NCI-H82 treated with DMSO at 0.1 percent for 48 hours (cell line): ENCODE measurements at regions not wholly inside any gene's neighbourhood (a gene's known extent, or its start where the extent isn't known, plus 50 kb on each side); places are given as distances from the start of the nearest gene placed in this dataset.

Experiments used
- DNase-seq: peaks from one replicate; lab custom pipeline; 2025; ENCODE audit not compliant: unreplicated experiment; lab: John Stamatoyannopoulos, UW

DNA sequence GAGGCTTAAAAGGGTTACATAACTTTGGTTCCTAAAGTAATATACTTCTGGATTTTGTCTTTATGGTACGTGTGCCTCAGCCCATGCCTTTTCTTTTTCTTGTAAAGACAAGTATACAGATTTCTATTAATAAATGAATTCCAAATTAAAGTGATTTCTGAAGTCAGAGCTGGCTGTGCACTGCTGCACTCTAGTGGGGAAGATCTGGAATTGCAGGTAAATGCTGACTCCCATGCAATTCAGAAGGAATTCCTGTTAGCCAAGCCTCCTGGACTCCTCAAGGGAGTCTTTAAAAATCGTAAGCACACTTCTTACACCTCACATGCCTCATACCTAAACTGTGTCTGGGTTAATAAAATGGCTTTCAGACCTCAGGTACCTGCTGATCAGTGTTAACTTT, 118.4 kb upstream of the SLC7A1 start:
- no peak for DNase-seq

GRCh38 chr13:29711776-29712175, 116.3 kb upstream of the SLC7A1 start:
- no peak for DNase-seq

DNA sequence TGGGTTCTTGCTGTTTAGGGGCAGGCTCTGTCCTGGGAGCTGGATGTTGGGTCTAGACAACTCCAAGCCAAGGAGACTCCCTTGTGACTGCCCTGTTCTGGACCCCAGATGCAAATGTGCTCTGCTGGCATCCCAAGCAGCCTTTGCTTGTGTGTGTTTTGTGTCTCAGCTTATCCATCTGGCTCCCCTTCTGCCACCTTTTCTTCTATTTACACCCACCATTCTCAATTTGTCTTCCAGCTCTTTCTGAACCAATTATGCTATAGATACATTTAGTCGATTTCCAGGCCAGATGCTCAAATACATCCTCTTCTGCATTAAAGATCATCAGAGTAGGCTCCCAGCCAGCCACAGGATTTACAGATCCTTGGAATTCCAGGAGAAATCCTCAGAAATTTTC, 115.0 kb upstream of the SLC7A1 start:
- peak; percentile 11 for DNase-seq

- no peak for DNase-seq
These were observed 114.0 kb upstream of the SLC7A1 start for GRCh38 chr13:29709407-29710069.

DNA sequence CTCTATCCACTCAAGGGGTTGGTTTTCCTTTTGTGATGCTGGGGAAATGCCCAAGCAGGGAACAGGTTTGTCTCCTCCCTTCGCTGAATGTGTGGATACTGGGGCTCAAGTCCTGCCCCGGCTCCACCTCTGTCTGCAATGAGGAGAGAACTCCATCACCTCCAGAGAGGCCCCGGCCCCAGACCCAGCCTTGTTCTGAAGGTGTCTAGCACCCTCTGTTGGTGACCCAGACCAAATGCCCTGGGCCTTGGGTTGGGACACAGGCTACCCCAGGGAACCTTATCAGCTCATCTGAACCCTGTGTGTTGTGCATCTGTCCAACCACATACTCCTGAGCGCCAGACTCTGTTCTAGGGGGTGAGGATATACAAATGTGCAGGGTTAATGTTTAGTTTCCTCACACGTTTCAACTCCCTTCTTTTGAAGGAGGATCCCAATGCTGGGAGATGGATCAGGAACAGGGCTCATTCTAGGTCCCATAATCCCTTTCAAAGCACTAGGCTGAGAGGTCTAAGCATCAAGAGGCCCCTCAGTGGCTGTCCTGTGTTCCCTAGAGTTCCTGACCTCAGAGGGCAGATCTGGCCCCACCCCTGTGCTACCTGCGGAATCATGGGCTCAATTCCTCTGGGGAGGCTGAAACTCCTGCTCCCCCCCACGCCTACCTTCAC, 112.5 kb upstream of the SLC7A1 start:
- DNase-seq = no peak

DNA sequence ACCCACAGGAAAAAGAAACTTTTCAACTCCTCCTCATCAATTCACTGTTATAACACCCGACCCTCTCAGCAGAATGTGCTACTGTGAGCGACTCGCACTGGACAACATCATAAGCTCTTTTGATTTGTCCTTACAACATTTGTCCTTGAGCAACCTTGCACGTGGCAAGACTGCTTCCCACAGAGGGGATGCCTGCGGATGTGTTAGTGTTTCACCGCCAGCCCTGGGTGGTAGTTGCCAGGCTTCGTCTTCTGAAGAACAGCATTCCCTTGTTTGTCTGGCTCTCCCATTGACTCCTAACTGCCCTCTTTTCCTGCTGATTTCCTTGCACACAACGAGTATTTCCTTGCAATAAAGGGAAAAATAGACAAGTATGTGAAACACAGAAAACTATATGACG, 111.4 kb upstream of the SLC7A1 start:
- DNase-seq = no peak

DNA sequence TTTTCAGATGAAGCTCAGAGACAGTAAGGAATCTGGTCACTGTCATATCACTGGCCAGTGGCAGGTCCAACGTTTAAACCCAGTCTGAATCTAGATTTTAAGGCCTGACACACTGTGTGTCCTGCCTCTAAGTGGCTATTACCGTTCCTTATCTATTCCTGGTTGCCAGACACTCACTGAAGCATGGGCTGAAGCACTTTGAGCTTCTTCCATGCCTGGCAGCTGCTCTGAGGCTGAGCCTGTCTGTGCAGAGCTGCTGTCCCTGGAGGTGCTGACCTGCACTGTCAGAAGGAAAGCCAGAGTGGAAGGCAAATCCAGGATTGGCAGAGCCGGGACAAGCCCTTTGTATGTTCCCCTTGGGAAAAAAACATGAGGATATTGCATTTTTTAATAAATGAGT, 109.2 kb upstream of the SLC7A1 start:
- no peak for DNase-seq

DNA sequence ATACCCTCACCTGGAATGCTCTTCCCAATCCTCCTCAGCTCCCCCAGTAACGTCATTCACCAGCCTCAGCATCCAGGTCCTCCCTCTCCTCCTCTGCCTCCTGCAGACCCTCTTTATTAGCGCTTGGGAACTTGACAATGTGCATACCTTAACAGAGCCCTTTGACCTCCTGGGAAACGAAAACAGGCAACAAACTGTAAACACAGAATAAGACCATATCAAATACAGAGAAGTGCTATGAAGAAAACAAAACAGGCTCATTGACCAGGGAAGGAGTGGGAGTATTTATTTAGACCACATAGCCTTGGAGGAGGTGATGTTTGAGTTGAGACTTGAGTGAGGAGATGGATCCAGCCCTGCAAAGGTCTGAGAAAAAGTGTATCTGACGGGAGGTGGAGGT, 107.9 kb upstream of the SLC7A1 start:
- DNase-seq = no peak

DNA sequence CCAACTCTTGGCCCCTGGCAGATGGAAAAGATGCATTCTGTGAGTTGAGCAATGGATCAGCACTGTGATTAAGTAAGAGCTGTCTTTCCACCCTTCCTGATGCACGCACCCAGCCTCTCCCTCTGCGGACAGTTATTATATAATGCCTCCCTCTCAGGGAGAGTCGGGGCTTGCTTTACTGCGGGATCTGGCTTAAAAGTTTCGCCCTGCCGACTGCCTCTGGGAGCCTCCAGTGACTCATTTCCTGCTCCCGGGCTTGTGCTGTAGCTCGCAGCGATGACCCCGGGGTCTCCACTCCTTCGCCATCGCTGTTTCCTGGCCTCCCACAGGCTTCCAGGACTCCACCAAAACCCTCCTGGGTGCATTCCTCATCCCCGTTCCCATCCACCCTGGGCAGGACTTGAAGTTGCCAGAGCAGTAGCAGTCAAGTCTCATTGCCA, 107.4 kb upstream of the SLC7A1 start:
- DNase-seq = no peak

DNA sequence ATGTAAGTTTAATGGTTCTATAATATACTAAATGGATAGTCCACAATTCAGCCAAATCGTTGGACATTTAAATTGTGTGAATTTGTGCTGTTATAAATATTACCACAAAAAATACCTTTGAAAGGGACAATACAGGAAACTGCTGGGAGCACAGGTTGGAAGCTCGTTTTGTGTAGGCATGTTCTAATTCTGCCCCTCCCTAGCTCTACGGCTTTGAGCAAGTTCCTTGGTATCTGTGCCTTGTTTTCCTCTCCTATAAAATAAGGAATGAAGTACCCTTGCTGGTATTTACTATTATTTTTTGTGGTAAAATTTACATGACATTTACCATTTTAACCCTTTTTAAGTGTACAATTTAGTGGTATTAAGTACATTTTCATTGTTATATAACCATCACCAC, 102.6 kb upstream of the SLC7A1 start:
- DNase-seq = no peak

DNA sequence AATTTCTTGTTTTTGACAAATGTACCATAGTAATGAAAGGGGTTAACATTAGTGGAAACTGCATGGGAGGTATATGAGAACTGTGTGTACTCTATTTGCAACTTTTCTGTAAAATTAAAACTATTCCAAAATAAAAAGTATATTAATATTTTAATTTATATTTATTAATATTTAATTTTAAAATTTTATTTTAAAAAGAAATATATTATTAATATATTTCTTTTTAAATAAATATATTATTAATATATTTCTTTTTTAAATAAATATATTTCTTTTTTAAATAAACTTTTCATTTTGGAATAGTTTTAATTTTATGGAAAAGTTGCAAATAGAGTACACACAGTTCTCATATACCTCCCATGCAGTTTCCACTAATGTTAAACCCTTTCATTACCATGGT, 101.1 kb upstream of the SLC7A1 start:
- no peak for DNase-seq

DNA sequence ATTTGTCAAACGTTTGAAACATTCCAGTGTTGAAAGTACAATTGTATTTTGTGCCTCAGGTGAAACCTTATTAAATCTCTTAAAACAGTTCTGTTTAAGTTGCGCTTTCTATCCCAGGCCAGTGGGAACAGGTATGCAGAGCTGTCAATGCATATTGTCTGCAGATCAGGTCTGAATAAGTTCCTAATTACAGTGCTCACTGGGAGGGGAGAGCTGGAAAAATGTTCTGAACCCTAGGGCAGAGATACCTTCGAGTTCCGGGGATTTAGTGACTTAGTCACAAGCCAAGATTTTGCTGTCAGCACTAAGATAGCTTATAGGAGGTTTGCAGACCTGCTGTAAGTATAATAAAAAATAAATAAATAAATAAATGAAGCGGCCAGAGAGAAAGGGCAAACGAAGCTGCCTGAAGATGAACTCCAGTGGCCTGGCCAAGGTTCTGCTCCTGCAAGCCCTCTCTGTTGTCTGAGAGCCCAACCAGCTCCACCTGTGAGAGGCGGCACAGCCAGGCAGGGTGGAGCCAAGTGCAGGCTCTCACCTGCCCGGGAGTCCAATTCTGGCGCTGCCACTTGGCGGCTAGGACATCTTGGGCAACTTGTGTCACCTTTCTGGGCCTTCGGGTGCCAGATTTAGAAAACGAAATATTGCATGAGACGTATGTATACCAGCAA, 97.9 kb upstream of the SLC7A1 start:
- no peak for DNase-seq

DNA sequence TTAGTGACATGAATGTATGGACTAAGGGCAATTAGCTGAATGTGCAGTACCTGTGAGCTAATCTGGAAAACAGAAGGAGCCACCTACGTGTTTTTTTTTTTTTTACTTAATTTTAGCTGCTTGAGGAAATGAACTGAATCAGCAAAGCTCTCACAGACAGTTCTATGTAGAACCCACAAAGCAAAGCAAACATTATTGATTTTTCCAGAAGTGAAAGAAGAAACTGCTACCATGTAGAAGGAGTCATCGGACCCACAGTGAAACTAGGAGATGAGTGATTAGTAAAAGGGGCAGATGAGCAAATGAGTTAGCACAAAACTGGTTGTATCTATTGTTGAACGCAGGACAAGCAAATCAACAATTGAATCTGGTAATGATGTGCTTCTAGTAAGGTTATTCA, 94.1 kb upstream of the SLC7A1 start:
- DNase-seq = no peak

DNA sequence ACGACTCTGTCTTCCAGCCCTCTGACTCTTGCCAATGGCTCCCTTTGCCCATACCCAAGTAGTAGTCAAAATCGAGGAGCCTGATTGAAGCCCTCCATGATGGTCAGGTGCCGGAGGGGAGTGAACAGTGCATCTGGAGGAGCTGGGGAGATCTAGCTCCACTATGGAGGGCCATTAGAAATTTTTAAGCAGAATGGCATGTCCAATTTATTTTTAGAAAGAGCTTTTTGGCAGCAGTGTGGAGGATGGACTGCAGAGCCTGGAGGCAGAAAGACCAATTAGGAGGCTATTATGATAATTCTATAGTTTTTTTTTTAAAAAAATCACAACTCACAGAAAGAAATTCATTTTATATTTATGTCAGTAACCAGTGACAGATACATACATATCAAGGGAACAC, 92.7 kb upstream of the SLC7A1 start:
- no peak for DNase-seq

DNA sequence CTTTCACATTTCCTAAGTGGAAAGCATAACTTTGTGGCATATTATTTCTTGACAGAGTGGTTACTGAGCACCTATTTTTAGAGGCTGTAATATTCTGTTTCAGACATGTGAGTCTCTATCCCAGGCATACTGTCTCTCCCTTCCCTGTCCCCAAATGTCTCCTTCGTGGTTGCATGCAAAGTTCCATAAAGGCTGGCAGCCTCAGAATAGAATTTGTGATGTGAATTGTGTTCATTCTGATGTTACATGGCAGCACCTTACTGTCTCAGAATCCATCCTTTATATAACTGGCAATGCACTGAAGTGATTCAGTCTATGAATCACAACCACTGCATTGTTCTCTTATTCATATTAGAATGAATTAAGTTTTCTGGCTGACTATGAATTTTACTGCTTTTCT, 89.0 kb upstream of the SLC7A1 start:
- DNase-seq = no peak

DNA sequence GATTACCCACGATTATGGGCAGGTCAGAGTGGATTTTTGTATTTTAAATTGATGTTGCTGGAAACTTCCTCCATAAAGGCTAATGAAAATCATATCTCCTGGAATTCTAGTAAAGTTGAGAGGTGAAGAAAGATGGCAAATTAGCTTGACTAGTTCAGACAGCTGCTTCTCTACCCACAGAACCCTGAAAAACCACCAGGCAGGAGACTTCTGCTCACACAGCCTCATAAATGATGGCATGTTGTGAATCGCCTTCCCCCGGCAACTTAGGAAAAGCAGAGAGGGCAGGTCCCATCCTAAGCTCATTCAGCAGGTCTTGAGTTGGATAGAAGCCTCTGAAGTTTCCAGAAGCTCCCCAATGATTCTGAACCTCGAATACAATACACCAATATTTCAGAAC, 87.6 kb upstream of the SLC7A1 start:
- no peak for DNase-seq

DNA sequence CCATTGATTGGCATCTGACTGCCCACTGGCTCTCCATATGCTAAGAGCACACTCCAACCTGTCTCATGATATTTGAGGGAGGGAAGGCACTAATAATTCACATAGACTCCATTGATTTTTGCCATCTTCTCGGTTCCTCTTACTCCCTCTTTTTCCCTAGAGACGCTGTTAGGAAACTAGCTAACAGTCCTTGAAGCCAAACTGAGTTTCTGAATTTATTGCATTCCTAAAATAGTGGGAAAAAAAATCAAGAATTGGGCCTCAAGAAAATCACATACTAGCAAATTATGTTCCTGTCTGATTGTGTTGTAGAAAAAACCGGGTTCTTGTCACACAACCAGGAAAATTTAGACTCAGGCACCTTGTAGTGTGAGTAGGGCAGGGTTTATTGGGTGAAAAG, 86.4 kb upstream of the SLC7A1 start:
- no peak for DNase-seq

DNA sequence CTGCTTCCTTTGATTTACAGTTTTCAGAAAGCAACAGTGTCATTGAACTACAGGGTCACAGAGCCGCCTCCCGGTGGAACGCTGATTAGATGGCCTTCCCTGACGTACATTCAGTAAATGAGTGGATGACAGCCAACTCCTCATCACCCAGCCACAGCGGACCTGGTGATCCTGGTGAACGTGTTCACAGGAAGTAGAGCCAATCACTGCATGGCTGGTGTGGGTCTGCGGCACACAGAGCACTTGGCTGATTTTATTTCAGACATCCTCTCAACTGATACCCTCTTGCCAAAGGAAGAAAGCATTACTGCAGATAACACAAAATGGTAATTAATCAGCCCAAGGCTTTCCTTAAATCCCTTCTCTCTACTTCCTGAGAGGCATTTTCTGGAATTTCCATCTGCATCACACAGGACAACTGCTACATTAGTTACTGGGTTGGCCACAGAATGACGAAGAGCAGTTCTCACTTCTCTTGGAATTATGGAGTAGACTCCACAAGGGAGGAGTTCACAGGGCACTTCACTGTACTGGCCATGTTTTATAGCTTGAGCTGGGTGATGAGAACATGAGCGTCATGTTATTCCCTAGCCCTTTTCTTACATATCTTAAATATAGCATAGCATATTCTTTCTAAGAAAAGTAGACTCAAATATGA, 84.0 kb upstream of the SLC7A1 start:
- no peak for DNase-seq

DNA sequence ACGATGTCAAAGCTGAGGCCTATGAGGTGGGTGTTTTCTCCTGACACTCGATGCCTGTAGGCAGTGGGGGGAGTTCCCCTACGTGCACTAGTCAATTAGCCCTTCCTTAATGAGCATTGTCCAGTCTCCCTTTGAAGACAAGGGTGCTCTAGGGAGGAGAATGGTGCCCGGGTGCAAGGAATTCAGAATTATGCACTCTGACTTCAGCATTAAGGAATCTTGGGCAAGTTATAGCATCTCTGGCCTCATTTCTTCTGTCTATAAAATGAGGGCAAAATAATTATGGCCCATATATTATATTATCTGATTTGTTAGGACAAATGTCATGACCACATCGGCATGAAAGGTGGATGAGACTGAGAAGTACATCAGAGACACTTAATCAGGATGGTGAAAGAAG, 82.1 kb upstream of the SLC7A1 start:
- DNase-seq = no peak

DNA sequence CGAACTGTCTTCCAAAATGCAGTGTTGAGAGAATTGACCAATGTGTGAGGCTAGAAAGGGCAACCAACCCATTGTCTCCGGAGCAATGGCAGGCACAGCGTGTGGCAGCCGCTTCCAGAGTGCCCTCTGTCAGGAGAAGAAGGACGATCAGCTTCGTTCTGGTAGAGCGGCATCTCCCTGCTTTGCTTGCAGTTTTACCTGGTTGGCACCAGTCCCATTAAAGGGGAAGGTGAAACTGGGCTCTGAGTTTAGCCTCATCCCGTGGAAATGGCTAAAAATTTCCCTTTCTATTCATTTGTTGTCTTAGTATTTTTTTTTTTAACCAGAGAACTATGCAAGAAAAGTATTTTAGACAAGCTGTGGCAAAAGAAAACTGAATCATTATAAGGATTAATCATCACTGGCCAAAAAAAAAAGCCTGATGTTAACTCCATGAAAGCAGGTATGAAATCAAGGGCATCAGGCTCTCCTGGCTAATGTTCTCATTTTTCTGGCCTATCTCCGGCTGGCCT, 81.5 kb upstream of the SLC7A1 start:
- DNase-seq = no peak

- no peak for DNase-seq
These were observed 81.0 kb upstream of the SLC7A1 start for GRCh38 chr13:29676535-29676934.

DNA sequence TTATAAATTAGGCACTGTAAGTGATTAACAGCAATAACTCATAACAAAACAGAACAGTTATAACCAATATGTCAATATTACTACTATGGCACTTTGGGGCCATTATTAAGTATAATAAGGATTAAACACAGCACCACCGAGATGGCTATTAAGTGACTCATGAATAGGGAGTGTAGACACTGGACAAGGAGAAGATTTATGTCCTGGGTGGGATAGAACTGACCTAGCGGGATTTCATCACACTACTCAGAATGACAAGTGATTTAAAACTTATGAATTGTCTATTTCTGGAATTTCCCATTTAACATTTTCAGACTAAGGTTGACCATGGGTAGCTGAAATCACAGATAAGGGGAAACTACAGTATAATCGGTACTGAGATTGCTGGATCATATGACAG, 79.0 kb upstream of the SLC7A1 start:
- DNase-seq = no peak
